ENCODE measurements at regions not wholly inside any gene's neighbourhood (a gene's known extent, or its start where the extent isn't known, plus 50 kb on each side); places are given as distances from the start of the nearest gene placed in this dataset.

DNA sequence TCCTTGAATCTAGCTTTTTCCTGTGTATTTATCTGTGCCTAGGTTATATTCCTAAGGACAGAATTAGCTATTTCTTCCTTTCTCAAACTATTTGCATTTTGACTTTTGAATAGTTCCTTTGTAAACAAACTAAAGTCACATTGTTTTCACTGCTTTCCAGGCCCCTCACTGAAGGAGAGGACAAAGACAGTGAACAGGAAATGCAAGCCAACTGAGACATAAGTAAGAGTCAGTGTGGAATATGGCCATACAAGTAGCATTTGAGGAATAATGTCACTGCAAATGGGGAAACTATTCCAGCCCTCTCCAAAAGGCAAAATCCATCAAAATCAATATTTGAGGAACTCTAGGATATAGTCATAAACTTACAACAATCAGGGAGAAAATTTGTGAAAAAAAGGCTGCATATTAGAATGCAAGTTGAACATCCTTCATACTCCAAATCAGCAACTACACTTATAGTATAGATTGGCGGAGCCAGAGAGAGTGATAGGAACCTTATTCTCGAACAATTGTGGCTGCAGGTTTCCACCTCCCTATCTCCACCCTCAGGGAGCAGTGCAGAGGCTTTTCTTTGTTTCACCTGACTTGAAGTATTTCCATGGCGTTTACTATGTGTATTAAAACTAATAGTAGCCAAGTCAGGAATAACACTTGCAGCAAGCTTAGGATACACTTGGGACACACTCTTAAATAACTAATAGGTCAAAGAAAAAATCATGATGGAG is 1110.4 kb upstream of the ADGRL3 start:
- TF ChIP-seq POLR2A (IDR thresholded peaks at IDR 0.05) = no peak
- no peak for TF ChIP-seq CTCF (IDR thresholded peaks at IDR 0.05)

All from testis (tissue), 2 donors.